Muscle of arm (tissue), 1 donor: ENCODE measurements at regions not wholly inside any gene's neighbourhood (a gene's known extent, or its start where the extent isn't known, plus 50 kb on each side); places are given as distances from the start of the nearest gene placed in this dataset.

Source experiments
- DNase-seq: peaks from one replicate; pipeline ENCODE4 v3.0.0-alpha.2; 2013

- no peak for DNase-seq
Measured at GRCh38 chr11:95549301-95549700, 240.3 kb downstream of the FAM76B start.

- no peak for DNase-seq
Measured at GRCh38 chr11:95548416-95548815, 241.2 kb downstream of the FAM76B start.

- DNase-seq: no peak
Measured at GRCh38 chr11:95547976-95548375, 241.6 kb downstream of the FAM76B start.

- DNase-seq: no peak
Measured at GRCh38 chr11:95547186-95547585, 242.4 kb downstream of the FAM76B start.

- DNase-seq: no peak
Measured at GRCh38 chr11:95545116-95545875, 244.3 kb downstream of the FAM76B start.

- DNase-seq: no peak
Measured at GRCh38 chr11:95544095-95544856, 245.3 kb downstream of the FAM76B start.

GRCh38 chr11:95542868-95543551 is 246.6 kb downstream of the FAM76B start:
- DNase-seq: no peak

GRCh38 chr11:95541715-95542114 is 247.9 kb downstream of the FAM76B start:
- no peak for DNase-seq

- DNase-seq: no peak
Measured at GRCh38 chr11:95536047-95536690, 253.4 kb downstream of the FAM76B start.

- DNase-seq: no peak
Measured at GRCh38 chr11:95534809-95535208, 254.8 kb downstream of the FAM76B start.

GRCh38 chr11:95534226-95534625 is 255.4 kb downstream of the FAM76B start:
- DNase-seq: no peak

- no peak for DNase-seq
Measured at GRCh38 chr11:95531116-95531515, 258.5 kb downstream of the FAM76B start.

GRCh38 chr11:95524314-95525036 is 265.1 kb downstream of the FAM76B start:
- DNase-seq: no peak

GRCh38 chr11:95522874-95523273 is 266.7 kb downstream of the FAM76B start:
- DNase-seq: no peak

- DNase-seq: no peak
Measured at GRCh38 chr11:95521862-95522261, 267.7 kb downstream of the FAM76B start.

GRCh38 chr11:95521133-95521542 is 268.4 kb downstream of the FAM76B start:
- DNase-seq: no peak

GRCh38 chr11:95520369-95521132 is 269.0 kb downstream of the FAM76B start:
- no peak for DNase-seq

GRCh38 chr11:95519912-95520311 is 269.7 kb downstream of the FAM76B start:
- no peak for DNase-seq

GRCh38 chr11:95517453-95517852 is 272.1 kb downstream of the FAM76B start:
- no peak for DNase-seq

GRCh38 chr11:95516786-95517185 is 272.8 kb downstream of the FAM76B start:
- DNase-seq: no peak

GRCh38 chr11:95516175-95516574 is 273.4 kb downstream of the FAM76B start:
- no peak for DNase-seq
